ENCODE measurements at regions not wholly inside any gene's neighbourhood (a gene's known extent, or its start where the extent isn't known, plus 50 kb on each side); places are given as distances from the start of the nearest gene placed in this dataset.

DNA sequence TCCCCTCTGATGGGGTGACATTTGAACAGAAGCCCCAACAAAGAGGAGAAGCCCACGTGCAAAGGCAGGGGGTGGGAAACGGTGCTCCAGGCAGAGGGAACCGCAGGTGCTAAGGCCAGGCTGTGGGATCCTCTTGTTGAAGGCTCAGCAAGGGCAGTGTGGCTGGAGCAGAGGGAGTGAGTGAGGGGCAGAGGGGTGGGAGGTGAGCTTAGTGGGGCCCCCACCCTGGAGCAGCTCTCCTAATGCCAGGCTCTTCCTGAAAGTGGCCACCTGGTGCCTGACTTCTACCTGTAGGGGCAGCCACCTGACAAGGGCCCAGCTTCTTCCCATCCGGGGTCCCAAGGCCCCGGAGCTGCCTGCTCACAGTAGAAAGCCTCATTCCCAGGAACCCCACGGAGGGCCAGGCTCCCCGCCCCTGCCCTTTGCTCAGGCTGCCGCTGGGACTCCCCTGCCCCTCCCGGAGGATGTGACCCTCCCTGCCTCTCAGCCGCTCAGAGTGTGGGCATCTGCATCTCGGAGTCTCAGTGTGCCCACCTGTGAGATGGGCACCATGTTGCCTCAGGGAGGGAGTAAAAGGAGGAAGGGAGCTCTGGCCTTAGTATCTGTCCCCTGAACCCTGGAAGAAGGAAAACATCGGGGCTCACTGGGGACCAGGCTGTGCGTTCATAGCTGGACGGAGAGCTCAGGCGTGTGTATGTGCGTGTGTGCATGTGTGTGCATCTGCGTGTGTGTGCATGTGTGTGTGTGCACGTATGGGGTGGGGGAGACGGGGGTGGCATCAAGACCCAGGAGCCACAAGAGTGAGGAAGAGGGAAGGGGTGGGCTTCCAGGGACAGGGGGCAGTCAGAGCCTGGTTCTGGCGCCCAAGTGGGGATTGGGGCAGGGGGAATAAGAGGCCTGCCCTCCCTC, 119.4 kb downstream of the CEBPB start:
- TF ChIP-seq, protein P1, sequence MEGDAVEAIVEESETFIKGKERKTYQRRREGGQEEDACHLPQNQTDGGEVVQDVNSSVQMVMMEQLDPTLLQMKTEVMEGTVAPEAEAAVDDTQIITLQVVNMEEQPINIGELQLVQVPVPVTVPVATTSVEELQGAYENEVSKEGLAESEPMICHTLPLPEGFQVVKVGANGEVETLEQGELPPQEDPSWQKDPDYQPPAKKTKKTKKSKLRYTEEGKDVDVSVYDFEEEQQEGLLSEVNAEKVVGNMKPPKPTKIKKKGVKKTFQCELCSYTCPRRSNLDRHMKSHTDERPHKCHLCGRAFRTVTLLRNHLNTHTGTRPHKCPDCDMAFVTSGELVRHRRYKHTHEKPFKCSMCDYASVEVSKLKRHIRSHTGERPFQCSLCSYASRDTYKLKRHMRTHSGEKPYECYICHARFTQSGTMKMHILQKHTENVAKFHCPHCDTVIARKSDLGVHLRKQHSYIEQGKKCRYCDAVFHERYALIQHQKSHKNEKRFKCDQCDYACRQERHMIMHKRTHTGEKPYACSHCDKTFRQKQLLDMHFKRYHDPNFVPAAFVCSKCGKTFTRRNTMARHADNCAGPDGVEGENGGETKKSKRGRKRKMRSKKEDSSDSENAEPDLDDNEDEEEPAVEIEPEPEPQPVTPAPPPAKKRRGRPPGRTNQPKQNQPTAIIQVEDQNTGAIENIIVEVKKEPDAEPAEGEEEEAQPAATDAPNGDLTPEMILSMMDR (IDR thresholded peaks at IDR 0.05) = no peak
- no peak for TF ChIP-seq EP300 (IDR thresholded peaks at IDR 0.05)
- no peak for TF ChIP-seq POLR2AphosphoS5 (IDR thresholded peaks at IDR 0.05)

Measured in esophagus muscularis mucosa (tissue), 4 donors.